K562 (cell line): ENCODE measurements at regions not wholly inside any gene's neighbourhood (a gene's known extent, or its start where the extent isn't known, plus 50 kb on each side); places are given as distances from the start of the nearest gene placed in this dataset.

Source experiments
- ARID3A ChIP-seq: IDR thresholded peaks from 2 replicates; pipeline ENCODE4 v1.6.1; 2012; ENCODE audit warnings: low read depth, low read length, improper control_type of control experiment, borderline replicate concordance
- CC2D1A ChIP-seq: fragments of 450-650 bp; IDR thresholded peaks from 2 replicates; pipeline ENCODE4 v1.6.1; 2017; ENCODE audit warnings: mild to moderate bottlenecking
- CTBP1 ChIP-seq: fragments of 450-650 bp; IDR thresholded peaks from 2 replicates; pipeline ENCODE4 v1.6.1; 2016; ENCODE audit warnings: borderline replicate concordance
- CTCF ChIP-seq, 3 experiments: IDR thresholded peaks in 2 of 3; conservative IDR thresholded peaks in 1 of 3; 2 replicates each; pipeline ENCODE4 v1.5.1; 2011 to 2012; ENCODE audit warnings: low read length in 3 of 3, mild to moderate bottlenecking in 3 of 3, control low read depth in 2 of 3, improper control_type of control experiment in 1 of 3, inconsistent platforms in 1 of 3, low read depth in 1 of 3, mixed read lengths in 1 of 3, moderate library complexity in 1 of 3; ENCODE audit not compliant: insufficient read depth in 2 of 3
- LARP7 ChIP-seq: fragments of 450-650 bp; IDR thresholded peaks from 2 replicates; pipeline ENCODE4 v1.6.1; 2016
- MAX ChIP-seq: sonication (generic); formaldehyde crosslinking; IDR thresholded peaks from 2 replicates; pipeline ENCODE4 v1.9.0; 2022; ENCODE audit warnings: mild to moderate bottlenecking, missing genetic modification reagents
- POLR2A ChIP-seq: fragments of 450-650 bp; conservative IDR thresholded peaks from 2 replicates; pipeline ENCODE4 v1.6.1; 2016
- RAD21 ChIP-seq, 2 experiments: fragments of 250-450 bp in 1 of 2; fragments of 450-650 bp in 1 of 2; sonication (Bioruptor Pico) in 1 of 2; formaldehyde crosslinking in 1 of 2; IDR thresholded peaks in 1 of 2; conservative IDR thresholded peaks in 1 of 2; 2 replicates each; pipeline versions ENCODE4 v1.4.0 to v1.8.0; 2020 to 2022; ENCODE audit warnings: mild to moderate bottlenecking in 2 of 2, moderate library complexity in 1 of 2
- RFX5 ChIP-seq: IDR thresholded peaks from 2 replicates; pipeline ENCODE4 v1.6.1; 2011; ENCODE audit warnings: low read depth, mild to moderate bottlenecking, improper control_type of control experiment, low read length
- RREB1 ChIP-seq: fragments of 250-450 bp; sonication (Bioruptor Pico); IDR thresholded peaks from 2 replicates; pipeline ENCODE4 v1.4.0; 2020
- SETDB1 ChIP-seq: IDR thresholded peaks from one replicate; pipeline ENCODE4 v1.6.1; 2012; ENCODE audit warnings: low read length, control low read depth, inconsistent platforms
- U2AF1 ChIP-seq: fragments of 200-400 bp; formaldehyde crosslinking; optimal IDR thresholded peaks from 2 replicates; pipeline ENCODE3; 2017; ENCODE audit warnings: mild to moderate bottlenecking, low read depth, low read length, moderate library complexity
- ZBTB43 ChIP-seq: sonication (generic); formaldehyde crosslinking; IDR thresholded peaks from 2 replicates; pipeline ENCODE4 v1.8.0; 2023; ENCODE audit warnings: mild to moderate bottlenecking, missing genetic modification reagents
- ZBTB8A ChIP-seq: fragments of 450-650 bp; IDR thresholded peaks from 2 replicates; pipeline ENCODE4 v1.6.1; 2018; ENCODE audit warnings: mild to moderate bottlenecking, moderate library complexity; ENCODE audit not compliant: partially characterized antibody

- TF ChIP-seq LARP7 (no peak), SETDB1 (no peak), RFX5 (no peak), ARID3A (no peak), CTBP1 (no peak), MAX (no peak), CC2D1A (no peak), RREB1 (no peak), U2AF1 (no peak), CTCF (IDR thresholded peaks at IDR 0.05 in 2 of 3, conservative IDR thresholded peaks at IDR 0.05 in 1 of 3; ENCODE audit: insufficient read depth in 2 of 3, low read depth in 1 of 3, low read length in 3 of 3) (no peak), ZBTB8A (no peak), ZBTB43 (CRISPR knock-in tag) (no peak), POLR2A (no peak), RAD21 (CRISPR knock-in tag; conservative IDR thresholded peaks at IDR 0.05 in 1 of 2, IDR thresholded peaks at IDR 0.05 in 1 of 2) (no peak)
These were observed 393.8 kb downstream of the LRFN5 start for GRCh38 chr14:42000450-42000849.
